Adrenal gland (tissue), 9 donors: ENCODE measurements at regions not wholly inside any gene's neighbourhood (a gene's known extent, or its start where the extent isn't known, plus 50 kb on each side); places are given as distances from the start of the nearest gene placed in this dataset.

ENCODE experiments used
- DNase-seq, 7 donors: peaks; one replicate each; pipeline ENCODE4 v3.0.0-alpha.2; 2019 to 2020
- H3K27ac ChIP-seq, 5 donors: fragments of 200-600 bp; sonication (generic) in 4 of 5; 1 replicate in 3 of 5; 2 replicates in 2 of 5; pipeline versions ENCODE4 v1.5.1 to v1.8.0; 2016 to 2020; ENCODE audit warnings: mild to moderate bottlenecking in 1 of 5
- H3K27me3 ChIP-seq: fragments of 200-600 bp; 2 replicates; pipeline ENCODE4 v1.8.0; 2021
- H3K36me3 ChIP-seq, 2 donors: fragments of 200-600 bp; replicated peaks in 1 of 2; 1 replicate in 1 of 2; 2 replicates in 1 of 2; pipeline versions ENCODE4 v1.5.1 to v1.8.0; 2018 to 2022
- H3K4me1 ChIP-seq, 2 donors: fragments of 200-600 bp; replicated peaks in 1 of 2; 1 replicate in 1 of 2; 2 replicates in 1 of 2; pipeline versions ENCODE4 v1.5.1 to v1.8.0; 2018 to 2021
- H3K4me3 ChIP-seq, 4 donors: fragments of 200-600 bp; sonication (generic) in 3 of 4; one replicate each; pipeline ENCODE4 v1.5.1; 2016 to 2018
- H3K9me3 ChIP-seq, 3 donors: fragments of 200-600 bp; sonication (generic) in 1 of 3; replicated peaks in 1 of 3; 1 replicate in 2 of 3; 2 replicates in 1 of 3; pipeline versions ENCODE4 v1.5.1 to v1.8.0; 2016 to 2021
- CTCF ChIP-seq, 6 experiments: fragments of 450-650 bp in 4 of 6; fragments of 200-600 bp in 2 of 6; sonication (generic) in 1 of 6; IDR thresholded peaks; 1 replicate in 5 of 6; 2 replicates in 1 of 6; pipeline versions ENCODE4 v1.5.1 to v1.8.0; 2016 to 2021; ENCODE audit warnings: antibody characterized with exemption in 6 of 6, mild to moderate bottlenecking in 2 of 6, moderate library complexity in 1 of 6
- POLR2A ChIP-seq, 2 donors: fragments of 450-650 bp; IDR thresholded peaks; one replicate each; pipeline ENCODE4 v1.6.1; 2017; ENCODE audit warnings: antibody characterized with exemption in 2 of 2, mild to moderate bottlenecking in 2 of 2, moderate library complexity in 1 of 2
- WGBS, 4 donors: extraction: QIAGEN DNeasy Blood & Tissue Kit in 2 of 4; methylation state at CpG; one replicate each; pipeline versions ENCODE4 v1.1.5 to v1.1.7; 2013 to 2017; 5-methylcytosine and 5-hydroxymethylcytosine counted together
- intact Hi-C, 2 donors: fragments of 100-400 bp; cut with DNase I; formaldehyde crosslinking; loops; one replicate each; pipeline versions ENCODE4 v1.14.1 to v1.15.0; 2022 to 2023
- donor health status: healthy with polysubstance abuse.
- donor health status: Bipolar disorder and iron deficiency.
- donor health status: DM: yes; HTN: yes; CAD: no.
- donor health status: DM: no; HTN: no; CAD: no.
- donor health status: DM: no; HTN: no; CAD: no.

DNA sequence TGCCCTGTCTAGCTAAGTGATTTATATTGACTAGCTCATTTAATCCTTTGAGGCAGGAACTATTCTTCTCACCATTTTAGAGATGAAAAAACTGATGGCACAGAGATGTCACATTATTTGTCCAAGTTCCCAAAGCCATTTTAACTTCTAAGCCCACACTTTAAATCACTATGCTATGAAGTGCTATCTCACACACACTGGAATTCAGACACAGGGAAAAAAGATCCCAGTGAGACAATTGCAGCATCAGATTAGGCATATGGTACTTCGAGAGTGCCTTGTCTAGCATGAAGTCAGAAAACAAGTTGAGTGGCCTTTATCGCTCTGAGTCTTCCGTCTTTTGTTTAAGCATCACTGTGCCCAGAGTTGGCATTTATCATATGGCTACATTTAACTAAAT lies 54.1 kb upstream of the PDE7B start:
- Histone ChIP-seq H3K4me1 (no peaks in the 10 kb centered on the region), H3K9me3 (no peaks in the 10 kb centered on the region), H3K4me3 (no peak overlapping the region), H3K36me3 (no peaks in the 10 kb centered on the region), H3K27ac (no peak overlapping the region), H3K27me3 (no peaks in the 10 kb centered on the region)
- no peak for DNase-seq
- intact Hi-C loops = no loop called here
- WGBS, 4 donors = 58 to 88% (median 81%) methylated on average over 3 of the region's 3 CpGs
- no peak for TF ChIP-seq CTCF (IDR thresholded peaks at IDR 0.05)
- no peak for TF ChIP-seq POLR2A (IDR thresholded peaks at IDR 0.05)

DNA sequence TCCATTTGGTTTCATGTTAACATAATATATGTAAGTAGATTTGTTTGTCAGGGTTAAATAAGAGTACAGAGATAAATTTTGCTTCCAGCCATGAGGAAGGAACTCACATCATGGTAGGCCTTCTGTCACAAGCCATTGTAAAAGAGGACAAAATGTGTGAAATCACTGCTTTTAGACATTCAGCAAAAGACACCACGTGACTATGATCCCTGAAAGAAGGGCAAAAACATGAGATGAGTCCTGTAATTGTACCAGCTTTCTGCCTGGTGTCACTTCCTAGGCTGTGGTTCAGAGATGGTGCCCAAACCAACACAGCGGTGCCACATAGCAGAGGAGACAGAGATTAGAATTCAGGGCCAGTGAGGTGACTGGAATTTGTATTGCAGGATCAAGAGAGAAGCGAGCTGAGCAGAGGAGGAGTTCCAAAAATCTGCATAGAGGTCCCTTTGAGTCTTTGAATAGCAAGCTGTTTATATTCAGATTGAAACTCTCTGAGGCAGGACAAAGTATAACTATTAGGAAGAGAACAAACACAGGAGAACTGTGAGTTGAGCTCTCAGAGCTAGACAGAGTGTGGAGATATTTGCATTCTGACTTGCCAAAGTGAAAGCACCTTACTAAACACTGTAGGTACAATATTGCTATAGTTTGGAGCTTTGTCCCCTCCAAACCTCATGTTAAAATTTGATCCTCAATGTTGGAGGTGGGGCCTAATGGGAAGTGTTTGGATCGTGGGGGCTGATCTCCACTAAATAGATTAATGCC lies 52.6 kb upstream of the PDE7B start:
- Histone ChIP-seq H3K27ac (no peak overlapping the region), H3K4me3 (no peak overlapping the region), H3K4me1 (no peaks in the 10 kb centered on the region), H3K36me3 (no peaks in the 10 kb centered on the region), H3K9me3 (no peaks in the 10 kb centered on the region), H3K27me3 (no peaks in the 10 kb centered on the region)
- no peak for DNase-seq
- no peak for TF ChIP-seq CTCF (IDR thresholded peaks at IDR 0.05)
- no peak for TF ChIP-seq POLR2A (IDR thresholded peaks at IDR 0.05)
- 87 to 89% (median 88%) methylated on average over 4 of the region's 4 CpGs for WGBS, 4 donors
- intact Hi-C loops = no loop called here
